GM12892 (cell line): ENCODE measurements at regions not wholly inside any gene's neighbourhood (a gene's known extent, or its start where the extent isn't known, plus 50 kb on each side); places are given as distances from the start of the nearest gene placed in this dataset.

Experiments used
- POLR2A ChIP-seq: IDR thresholded peaks from 2 replicates; pipeline ENCODE4 v1.6.1; 2011; ENCODE audit warnings: low read depth, low read length, control low read depth
- POLR2AphosphoS5 ChIP-seq: IDR thresholded peaks from 2 replicates; pipeline ENCODE4 v1.6.1; 2011; ENCODE audit warnings: low read depth, low read length, control low read depth
- TAF1 ChIP-seq: IDR thresholded peaks from 2 replicates; pipeline ENCODE4 v1.6.1; 2011; ENCODE audit warnings: low read depth, mild to moderate bottlenecking, control low read depth, low read length, borderline replicate concordance

DNA sequence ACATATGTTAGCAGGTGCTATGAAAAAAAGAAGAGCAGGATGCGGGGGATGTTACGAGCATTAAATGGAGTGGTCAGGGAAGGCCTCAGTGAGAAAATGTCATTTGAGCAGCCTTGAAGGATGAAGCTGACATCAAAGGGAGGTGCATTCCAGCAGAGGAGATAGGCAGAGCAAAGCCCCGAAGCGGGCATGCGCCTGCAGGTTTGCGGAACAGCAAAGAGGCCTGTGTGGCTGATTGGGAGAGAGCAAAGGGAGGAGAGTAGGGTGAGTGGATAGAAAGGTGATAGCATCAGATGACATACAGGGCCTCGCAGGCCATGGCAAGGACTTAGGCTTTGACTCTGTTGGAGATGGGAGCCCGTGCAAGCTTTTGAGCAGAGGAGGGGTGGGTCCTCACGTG is 95.4 kb upstream of the GPR50 start:
- TF ChIP-seq POLR2A (no peak), POLR2AphosphoS5 (no peak), TAF1 (no peak)
